ENCODE measurements at regions not wholly inside any gene's neighbourhood (a gene's known extent, or its start where the extent isn't known, plus 50 kb on each side); places are given as distances from the start of the nearest gene placed in this dataset.

DNA sequence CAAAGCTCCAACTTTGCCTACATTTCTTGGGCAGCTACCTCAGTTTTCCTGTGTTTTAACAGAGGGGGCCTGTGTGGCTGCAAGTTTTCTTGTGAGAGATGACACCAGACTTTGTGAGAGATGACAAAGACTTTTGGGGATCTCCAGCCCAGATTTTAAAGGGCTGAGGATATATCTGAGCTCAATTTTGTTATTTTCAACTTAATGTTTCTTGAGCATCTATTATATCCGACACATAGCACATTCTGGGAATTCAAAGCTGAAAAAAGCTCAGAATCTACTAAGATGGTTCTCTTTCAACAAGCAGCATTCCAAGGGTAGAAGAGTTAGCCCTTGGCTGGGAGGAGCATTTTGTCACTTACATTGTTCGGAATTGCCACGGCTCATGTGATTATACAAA lies 53.4 kb upstream of the PTGFRN start:
- no peak for TF ChIP-seq CTCF (IDR thresholded peaks at IDR 0.05; ENCODE audit: control extremely low read depth, extremely low read depth)
- H3K4me3 ChIP-seq = no peak overlapping the region
- ATAC-seq (ENCODE audit: insufficient read depth, low FRiP score) = no peak
- peaks cover 0 to 22% (median 17%) of the 10 kb centered on the region in 5 donors for H3K4me1 ChIP-seq (ENCODE audit: control insufficient read depth in 5 of 5, insufficient read depth in 5 of 5, low read length in 5 of 5)
- WGBS, 2 donors = 89 to 95% methylated on average over 3 of the region's 3 CpGs
- no peak for DNase-seq
- no peaks in the 10 kb centered on the region for H3K27me3 ChIP-seq (ENCODE audit: control insufficient read depth in 3 of 3, insufficient read depth in 3 of 3, low read length in 2 of 3)
- H3K9me3 ChIP-seq (ENCODE audit: control insufficient read depth in 4 of 4, insufficient read depth in 3 of 4, low read length in 3 of 4) = no peaks in the 10 kb centered on the region
- H3K36me3 ChIP-seq (ENCODE audit: control insufficient read depth in 4 of 4, insufficient read depth in 4 of 4, low read length in 4 of 4) = no peaks in the 10 kb centered on the region
- H3K9ac ChIP-seq (ENCODE audit: insufficient read depth in 1 of 2, low read length in 2 of 2) = no peak overlapping the region
- H3K27ac ChIP-seq (ENCODE audit: low read depth in 1 of 2, low read length in 1 of 2) = no peak overlapping the region

DNA sequence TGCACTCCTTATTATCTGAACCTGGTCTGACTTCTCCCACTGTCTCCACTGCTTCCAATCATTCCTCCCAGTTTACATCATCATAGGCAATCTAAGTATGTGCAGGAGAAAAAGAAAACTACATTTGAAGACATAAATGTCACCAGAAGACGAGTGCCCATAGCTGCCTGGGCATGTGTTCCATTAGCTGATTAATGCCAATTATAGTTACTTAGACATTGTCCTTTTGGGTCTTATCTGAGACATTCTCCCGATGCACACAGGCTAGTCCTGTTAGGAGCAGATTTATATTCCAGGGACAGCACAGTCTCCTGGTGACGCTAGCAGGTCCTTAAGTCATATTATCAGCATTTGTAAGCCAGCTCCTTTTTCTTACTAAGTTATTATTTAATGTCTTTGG lies 52.6 kb upstream of the PTGFRN start:
- no peaks in the 10 kb centered on the region for H3K9me3 ChIP-seq (ENCODE audit: control insufficient read depth in 4 of 4, insufficient read depth in 3 of 4, low read length in 3 of 4)
- H3K36me3 ChIP-seq (ENCODE audit: control insufficient read depth in 4 of 4, insufficient read depth in 4 of 4, low read length in 4 of 4) = no peaks in the 10 kb centered on the region
- no peak for TF ChIP-seq CTCF (IDR thresholded peaks at IDR 0.05; ENCODE audit: control extremely low read depth, extremely low read depth)
- peaks cover 0 to 22% (median 17%) of the 10 kb centered on the region in 5 donors for H3K4me1 ChIP-seq (ENCODE audit: control insufficient read depth in 5 of 5, insufficient read depth in 5 of 5, low read length in 5 of 5)
- H3K27ac ChIP-seq (ENCODE audit: low read depth in 1 of 2, low read length in 1 of 2) = no peak overlapping the region
- ATAC-seq (ENCODE audit: insufficient read depth, low FRiP score) (no peak), DNase-seq (no peak)
- no peak overlapping the region for H3K4me3 ChIP-seq
- H3K27me3 ChIP-seq (ENCODE audit: control insufficient read depth in 3 of 3, insufficient read depth in 3 of 3, low read length in 2 of 3) = no peaks in the 10 kb centered on the region
- no peak overlapping the region for H3K9ac ChIP-seq (ENCODE audit: insufficient read depth in 1 of 2, low read length in 2 of 2)
- WGBS, 2 donors = 92 to 96% methylated on average over 3 of the region's 3 CpGs

Measured in lung (tissue), 11 donors.